ENCODE measurements at regions not wholly inside any gene's neighbourhood (a gene's known extent, or its start where the extent isn't known, plus 50 kb on each side); places are given as distances from the start of the nearest gene placed in this dataset.
A peak's percentile ranks its signal among the peaks of the same experiment; 100 is the strongest.

DNA sequence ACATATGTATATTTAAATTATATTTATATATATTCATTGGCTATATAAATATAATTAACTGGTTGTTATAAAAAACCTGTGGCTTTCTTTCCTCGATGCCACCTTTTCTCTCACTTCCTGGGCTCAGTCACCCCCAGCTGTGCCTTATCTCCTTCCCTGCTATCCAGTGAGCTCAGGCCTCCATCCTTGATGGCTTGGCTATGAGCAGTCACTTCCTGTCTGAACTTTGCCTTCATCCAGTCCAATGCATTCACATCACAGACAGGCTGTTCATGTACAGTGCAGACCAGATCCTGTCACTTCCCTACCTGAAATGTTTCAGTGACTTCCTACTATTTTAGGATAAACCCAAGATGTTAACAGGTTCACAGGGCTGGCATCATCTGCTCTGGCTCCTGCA, 115.3 kb upstream of the PRB2 start:
- no peak overlapping the region for H3K4me3 ChIP-seq (ENCODE audit: low read depth, low read length)
- in situ Hi-C loops (cut with HindIII; ENCODE audit: low pct_ligation_motif_present, low sequenced_read_pairs) = no loop called here
- DNase-seq = peak; percentile 50
- no peaks in the 10 kb centered on the region for H3K36me3 ChIP-seq (replicated peaks)
- TF ChIP-seq, protein P1, sequence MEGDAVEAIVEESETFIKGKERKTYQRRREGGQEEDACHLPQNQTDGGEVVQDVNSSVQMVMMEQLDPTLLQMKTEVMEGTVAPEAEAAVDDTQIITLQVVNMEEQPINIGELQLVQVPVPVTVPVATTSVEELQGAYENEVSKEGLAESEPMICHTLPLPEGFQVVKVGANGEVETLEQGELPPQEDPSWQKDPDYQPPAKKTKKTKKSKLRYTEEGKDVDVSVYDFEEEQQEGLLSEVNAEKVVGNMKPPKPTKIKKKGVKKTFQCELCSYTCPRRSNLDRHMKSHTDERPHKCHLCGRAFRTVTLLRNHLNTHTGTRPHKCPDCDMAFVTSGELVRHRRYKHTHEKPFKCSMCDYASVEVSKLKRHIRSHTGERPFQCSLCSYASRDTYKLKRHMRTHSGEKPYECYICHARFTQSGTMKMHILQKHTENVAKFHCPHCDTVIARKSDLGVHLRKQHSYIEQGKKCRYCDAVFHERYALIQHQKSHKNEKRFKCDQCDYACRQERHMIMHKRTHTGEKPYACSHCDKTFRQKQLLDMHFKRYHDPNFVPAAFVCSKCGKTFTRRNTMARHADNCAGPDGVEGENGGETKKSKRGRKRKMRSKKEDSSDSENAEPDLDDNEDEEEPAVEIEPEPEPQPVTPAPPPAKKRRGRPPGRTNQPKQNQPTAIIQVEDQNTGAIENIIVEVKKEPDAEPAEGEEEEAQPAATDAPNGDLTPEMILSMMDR (IDR thresholded peaks at IDR 0.05; ENCODE audit: low read depth, low read length, missing control alignments) = no peak
- no peaks in the 10 kb centered on the region for H3K27me3 ChIP-seq (replicated peaks)
- no peak overlapping the region for H3K27ac ChIP-seq

GRCh38 chr12:11513288-11513687, 117.9 kb upstream of the PRB2 start:
- H3K27ac ChIP-seq = no peak overlapping the region
- in situ Hi-C loops (cut with HindIII; ENCODE audit: low pct_ligation_motif_present, low sequenced_read_pairs) = no loop called here
- H3K4me3 ChIP-seq (ENCODE audit: low read depth, low read length) = no peak overlapping the region
- no peaks in the 10 kb centered on the region for H3K36me3 ChIP-seq (replicated peaks)
- no peaks in the 10 kb centered on the region for H3K27me3 ChIP-seq (replicated peaks)
- DNase-seq = peak; percentile 12
- TF ChIP-seq, protein P1 (IDR thresholded peaks at IDR 0.05; ENCODE audit: low read depth, low read length, missing control alignments) = peak; percentile 47

DNA sequence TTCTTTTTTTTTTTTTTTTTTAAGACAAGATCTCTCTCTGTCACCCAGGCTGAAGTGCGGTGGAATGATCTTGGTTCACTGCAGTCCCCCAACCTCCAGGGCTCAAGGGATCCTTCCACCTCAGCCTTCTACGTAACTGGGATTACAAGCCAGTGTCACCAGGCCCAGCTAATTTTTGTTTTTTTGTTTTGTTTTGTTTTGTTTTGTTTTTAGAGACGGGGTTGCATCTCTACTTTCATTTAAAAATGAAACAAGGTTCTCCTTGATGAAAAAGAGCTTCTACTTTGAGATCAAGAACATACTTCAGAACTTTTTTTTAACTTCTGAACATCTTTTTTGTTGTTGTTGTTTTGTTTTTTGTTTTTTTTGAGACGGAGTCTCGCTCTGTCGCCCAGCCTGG, 121.7 kb upstream of the PRB2 start:
- TF ChIP-seq, protein P1 (IDR thresholded peaks at IDR 0.05; ENCODE audit: low read depth, low read length, missing control alignments) = no peak
- Histone ChIP-seq H3K36me3 (replicated peaks) (no peaks in the 10 kb centered on the region), H3K27me3 (replicated peaks) (peaks cover 2% of the 10 kb centered on the region), H3K4me3 (ENCODE audit: low read depth, low read length) (no peak overlapping the region), H3K27ac (no peak overlapping the region)
- no peak for DNase-seq
- in situ Hi-C loops (cut with HindIII; ENCODE audit: low pct_ligation_motif_present, low sequenced_read_pairs) = no loop called here

- in situ Hi-C loops (cut with HindIII; ENCODE audit: low pct_ligation_motif_present, low sequenced_read_pairs) = no loop called here
Measured at GRCh38 chr12:11524446-11524845, 125.0 kb upstream of the ETV6 start.

GRCh38 chr12:11534064-11534463, 115.4 kb upstream of the ETV6 start:
- TF ChIP-seq, protein P1 (IDR thresholded peaks at IDR 0.05; ENCODE audit: low read depth, low read length, missing control alignments) = no peak
- in situ Hi-C loops (cut with HindIII; ENCODE audit: low pct_ligation_motif_present, low sequenced_read_pairs) = no loop called here
- H3K4me3 ChIP-seq (ENCODE audit: low read depth, low read length) = no peak overlapping the region

More at GRCh38 chr12:11524446-11524845, 125.0 kb upstream of the ETV6 start:
- no peak overlapping the region for H3K27ac ChIP-seq
- no peak overlapping the region for H3K4me3 ChIP-seq (ENCODE audit: low read depth, low read length)
- H3K36me3 ChIP-seq (replicated peaks) = no peaks in the 10 kb centered on the region
- no peak for DNase-seq
- TF ChIP-seq, protein P1 (IDR thresholded peaks at IDR 0.05; ENCODE audit: low read depth, low read length, missing control alignments) = no peak
- H3K27me3 ChIP-seq (replicated peaks) = peaks cover 2% of the 10 kb centered on the region

GRCh38 chr12:11535127-11535526, 114.3 kb upstream of the ETV6 start:
- Histone ChIP-seq H3K27me3 (replicated peaks) (no peaks in the 10 kb centered on the region), H3K4me3 (ENCODE audit: low read depth, low read length) (no peak overlapping the region), H3K36me3 (replicated peaks) (no peaks in the 10 kb centered on the region), H3K27ac (no peak overlapping the region)
- DNase-seq = no peak
- in situ Hi-C loops (cut with HindIII; ENCODE audit: low pct_ligation_motif_present, low sequenced_read_pairs) = no loop called here
- TF ChIP-seq, protein P1 (IDR thresholded peaks at IDR 0.05; ENCODE audit: low read depth, low read length, missing control alignments) = no peak

More at GRCh38 chr12:11534064-11534463, 115.4 kb upstream of the ETV6 start:
- no peak for DNase-seq
- Histone ChIP-seq H3K27ac (no peak overlapping the region), H3K27me3 (replicated peaks) (no peaks in the 10 kb centered on the region), H3K36me3 (replicated peaks) (no peaks in the 10 kb centered on the region)

Data from brain microvascular endothelial cell (primary cell).